ENCODE measurements at regions not wholly inside any gene's neighbourhood (a gene's known extent, or its start where the extent isn't known, plus 50 kb on each side); places are given as distances from the start of the nearest gene placed in this dataset.

GRCh38 chr13:104773775-104774174 lies 1707.6 kb upstream of the SLC10A2 start:
- peak; percentile 37 for DNase-seq

- no peak for DNase-seq
These were observed 1703.3 kb upstream of the SLC10A2 start for GRCh38 chr13:104769545-104769944.

GRCh38 chr13:104766319-104766718 lies 1700.1 kb upstream of the SLC10A2 start:
- DNase-seq, result no peak

- no peak for DNase-seq
These were observed 1698.4 kb upstream of the SLC10A2 start for GRCh38 chr13:104764600-104764999.

- DNase-seq, result no peak
These were observed 1692.9 kb upstream of the SLC10A2 start for GRCh38 chr13:104759069-104759468.

- DNase-seq, result no peak
These were observed 1691.5 kb upstream of the SLC10A2 start for GRCh38 chr13:104757712-104758111.

GRCh38 chr13:104750377-104750776 lies 1684.2 kb upstream of the SLC10A2 start:
- DNase-seq, result no peak

- peak; percentile 9 for DNase-seq
These were observed 1674.5 kb upstream of the SLC10A2 start for GRCh38 chr13:104740641-104741222.

- no peak for DNase-seq
These were observed 1671.5 kb upstream of the SLC10A2 start for GRCh38 chr13:104737713-104738112.

- DNase-seq, result no peak
These were observed 1667.2 kb upstream of the SLC10A2 start for GRCh38 chr13:104733427-104733826.

GRCh38 chr13:104715111-104715510 lies 1648.9 kb upstream of the SLC10A2 start:
- DNase-seq, result no peak

- DNase-seq, result no peak
These were observed 1639.0 kb upstream of the SLC10A2 start for GRCh38 chr13:104705031-104705750.

- DNase-seq, result no peak
These were observed 1635.4 kb upstream of the SLC10A2 start for GRCh38 chr13:104701591-104701990.

GRCh38 chr13:104694397-104694796 lies 1628.2 kb upstream of the SLC10A2 start:
- no peak for DNase-seq

GRCh38 chr13:104693126-104693525 lies 1626.9 kb upstream of the SLC10A2 start:
- no peak for DNase-seq

- DNase-seq, result no peak
These were observed 1625.7 kb upstream of the SLC10A2 start for GRCh38 chr13:104691767-104692467.

- DNase-seq, result no peak
These were observed 1620.3 kb upstream of the SLC10A2 start for GRCh38 chr13:104686484-104686883.

GRCh38 chr13:104683789-104684188 lies 1617.6 kb upstream of the SLC10A2 start:
- no peak for DNase-seq

- DNase-seq, result no peak
These were observed 1611.9 kb upstream of the SLC10A2 start for GRCh38 chr13:104678161-104678560.

GRCh38 chr13:104671901-104672300 lies 1605.7 kb upstream of the SLC10A2 start:
- no peak for DNase-seq

GRCh38 chr13:104657196-104657595 lies 1591.0 kb upstream of the SLC10A2 start:
- DNase-seq, result no peak

- DNase-seq, result no peak
These were observed 1584.2 kb upstream of the SLC10A2 start for GRCh38 chr13:104650431-104650830.

GRCh38 chr13:104648291-104648690 lies 1582.1 kb upstream of the SLC10A2 start:
- DNase-seq, result no peak

GRCh38 chr13:104645786-104646185 lies 1579.6 kb upstream of the SLC10A2 start:
- no peak for DNase-seq
